HEK293 (cell line): ENCODE measurements at regions not wholly inside any gene's neighbourhood (a gene's known extent, or its start where the extent isn't known, plus 50 kb on each side); places are given as distances from the start of the nearest gene placed in this dataset.

Experiments
- CTCF ChIA-PET: fragments of 350-600 bp; formaldehyde crosslinking; extraction: SDS; loops from one replicate; lab custom pipeline; 2021; ENCODE audit warnings: antibody characterized with exemption; lab: Yijun Ruan, JAX
- POLR2A ChIA-PET: fragments of 300-600 bp; formaldehyde crosslinking; extraction: SDS; loops from one replicate; lab custom pipeline; 2020; ENCODE audit warnings: antibody characterized with exemption, inconsistent platforms; lab: Yijun Ruan, JAX
- H3K27ac ChIP-seq: fragments of 200-500 bp; sonication (Bioruptor generic); 2 replicates; pipeline ENCODE4 v1.5.1; 2014; ENCODE audit warnings: low read depth, low read length, control low read depth, inconsistent platforms; ENCODE audit errors: extremely low read depth
- H3K36me3 ChIP-seq, 2 experiments: fragments of 200-500 bp in 1 of 2; sonication (Bioruptor generic) in 1 of 2; 1 replicate in 1 of 2; 2 replicates in 1 of 2; pipeline ENCODE4 v1.5.1; 2014 to 2017; ENCODE audit warnings: inconsistent platforms in 2 of 2, low read length in 2 of 2; ENCODE audit not compliant: control insufficient read depth in 2 of 2, insufficient read depth in 1 of 2
- H3K4me1 ChIP-seq: fragments of 200-500 bp; sonication (Bioruptor generic); 2 replicates; pipeline ENCODE4 v1.5.1; 2014; ENCODE audit warnings: mild to moderate bottlenecking, low read length, inconsistent platforms; ENCODE audit not compliant: control insufficient read depth, insufficient read depth
- H3K4me3 ChIP-seq: 2 replicates; pipeline ENCODE4 v1.5.1; 2011; ENCODE audit warnings: low read depth, mild to moderate bottlenecking, control low read depth, low read length, moderate library complexity
- H3K9me3 ChIP-seq: fragments of 200-500 bp; sonication (Bioruptor generic); 2 replicates; pipeline ENCODE4 v1.5.1; 2014; ENCODE audit warnings: low read depth, low read length, inconsistent platforms; ENCODE audit not compliant: control insufficient read depth, insufficient read depth
- GLIS1 ChIP-seq: fragments of 450-650 bp; formaldehyde crosslinking; IDR thresholded peaks from 2 replicates; pipeline ENCODE4 v1.5.1; 2016; ENCODE audit warnings: missing biosample characterization, missing genetic modification characterization
- KLF1 ChIP-seq: fragments of 450-650 bp; formaldehyde crosslinking; IDR thresholded peaks from 2 replicates; pipeline ENCODE4 v1.5.1; 2016; ENCODE audit warnings: missing biosample characterization, missing genetic modification characterization
- KLF7 ChIP-seq: fragments of 450-650 bp; formaldehyde crosslinking; IDR thresholded peaks from 2 replicates; pipeline ENCODE4 v1.5.1; 2016; ENCODE audit warnings: missing biosample characterization, missing genetic modification characterization, borderline replicate concordance
- KLF9 ChIP-seq: fragments of 450-650 bp; formaldehyde crosslinking; IDR thresholded peaks from 2 replicates; pipeline ENCODE4 v1.5.1; 2016; ENCODE audit warnings: missing biosample characterization, missing genetic modification characterization, low read depth
- MZF1 ChIP-seq: fragments of 450-650 bp; formaldehyde crosslinking; IDR thresholded peaks from 2 replicates; pipeline ENCODE4 v1.5.1; 2017; ENCODE audit warnings: missing biosample characterization, missing genetic modification characterization, borderline replicate concordance
- REPIN1 ChIP-seq: fragments of 450-650 bp; formaldehyde crosslinking; IDR thresholded peaks from 2 replicates; pipeline ENCODE4 v1.5.1; 2017; ENCODE audit warnings: missing biosample characterization, missing genetic modification characterization, low read depth
- TRIM28 ChIP-seq: IDR thresholded peaks from 2 replicates; pipeline ENCODE4 v1.6.1; 2011; ENCODE audit warnings: low read length, control low read depth, borderline replicate concordance
- ZBTB21 ChIP-seq: fragments of 450-650 bp; formaldehyde crosslinking; IDR thresholded peaks from 2 replicates; pipeline ENCODE4 v1.5.1; 2017; ENCODE audit warnings: missing biosample characterization, missing genetic modification characterization
- ZFHX2 ChIP-seq: fragments of 450-650 bp; formaldehyde crosslinking; conservative IDR thresholded peaks from 2 replicates; pipeline ENCODE4 v1.5.1; 2016; ENCODE audit warnings: missing biosample characterization, missing genetic modification characterization
- ZFP41 ChIP-seq: fragments of 450-650 bp; formaldehyde crosslinking; IDR thresholded peaks from 2 replicates; pipeline ENCODE4 v1.5.1; 2016; ENCODE audit warnings: missing biosample characterization, missing genetic modification characterization, borderline replicate concordance
- ZNF140 ChIP-seq: fragments of 450-650 bp; formaldehyde crosslinking; IDR thresholded peaks from 2 replicates; pipeline ENCODE4 v1.5.1; 2016; ENCODE audit warnings: missing biosample characterization, missing genetic modification characterization
- ZNF155 ChIP-seq: fragments of 450-650 bp; formaldehyde crosslinking; IDR thresholded peaks from 2 replicates; pipeline ENCODE4 v1.5.1; 2016; ENCODE audit warnings: missing biosample characterization, missing genetic modification characterization
- ZNF175 ChIP-seq: fragments of 450-650 bp; formaldehyde crosslinking; IDR thresholded peaks from 2 replicates; pipeline ENCODE4 v1.5.1; 2016; ENCODE audit warnings: missing biosample characterization, missing genetic modification characterization
- ZNF214 ChIP-seq: fragments of 450-650 bp; formaldehyde crosslinking; IDR thresholded peaks from 2 replicates; pipeline ENCODE4 v1.5.1; 2017; ENCODE audit warnings: missing biosample characterization, mild to moderate bottlenecking, missing genetic modification characterization, borderline replicate concordance
- ZNF292 ChIP-seq: fragments of 450-650 bp; formaldehyde crosslinking; IDR thresholded peaks from 2 replicates; pipeline ENCODE4 v1.5.1; 2016; ENCODE audit warnings: low read depth, missing biosample characterization, missing genetic modification characterization, borderline replicate concordance
- ZNF302 ChIP-seq: fragments of 450-650 bp; formaldehyde crosslinking; IDR thresholded peaks from 2 replicates; pipeline ENCODE4 v1.5.1; 2016; ENCODE audit warnings: missing biosample characterization, missing genetic modification characterization, low read depth
- ZNF341 ChIP-seq: fragments of 450-650 bp; formaldehyde crosslinking; IDR thresholded peaks from 2 replicates; pipeline ENCODE4; 2016; ENCODE audit warnings: low read depth, missing biosample characterization, missing genetic modification characterization
- ZNF366 ChIP-seq: fragments of 450-650 bp; formaldehyde crosslinking; conservative IDR thresholded peaks from 2 replicates; pipeline ENCODE4 v1.5.1; 2016; ENCODE audit warnings: missing biosample characterization, missing genetic modification characterization
- ZNF394 ChIP-seq: fragments of 450-650 bp; formaldehyde crosslinking; IDR thresholded peaks from 2 replicates; pipeline ENCODE4 v1.5.1; 2016; ENCODE audit warnings: missing biosample characterization, missing genetic modification characterization, mild to moderate bottlenecking, moderate library complexity, borderline replicate concordance
- ZNF426 ChIP-seq: fragments of 450-650 bp; formaldehyde crosslinking; IDR thresholded peaks from 2 replicates; pipeline ENCODE4 v1.5.1; 2017; ENCODE audit warnings: missing biosample characterization, missing genetic modification characterization, mild to moderate bottlenecking, inconsistent platforms, moderate library complexity
- ZNF548 ChIP-seq: fragments of 450-650 bp; formaldehyde crosslinking; IDR thresholded peaks from 2 replicates; pipeline ENCODE4 v1.5.1; 2016; ENCODE audit warnings: missing biosample characterization, missing genetic modification characterization
- ZNF571 ChIP-seq: fragments of 450-650 bp; formaldehyde crosslinking; IDR thresholded peaks from 2 replicates; pipeline ENCODE4 v1.5.0; 2017; ENCODE audit warnings: missing biosample characterization, missing genetic modification characterization
- ZNF596 ChIP-seq: fragments of 450-650 bp; IDR thresholded peaks from 2 replicates; pipeline ENCODE4 v1.5.0; 2018; ENCODE audit warnings: missing biosample characterization, mild to moderate bottlenecking, missing genetic modification characterization, moderate library complexity
- ZNF677 ChIP-seq: fragments of 450-650 bp; IDR thresholded peaks from 2 replicates; pipeline ENCODE4 v1.5.0; 2018; ENCODE audit warnings: missing biosample characterization, mild to moderate bottlenecking, missing genetic modification characterization, moderate library complexity
- ZNF837 ChIP-seq: fragments of 450-650 bp; formaldehyde crosslinking; IDR thresholded peaks from 2 replicates; pipeline ENCODE4 v1.5.1; 2016; ENCODE audit warnings: missing biosample characterization, missing genetic modification characterization
- ZSCAN30 ChIP-seq: fragments of 450-650 bp; IDR thresholded peaks from 2 replicates; pipeline ENCODE4 v1.5.1; 2018; ENCODE audit warnings: missing biosample characterization, mild to moderate bottlenecking, missing genetic modification characterization, moderate library complexity
- TF ChIP-seq, protein P1 (sequence below): fragments of 450-650 bp; formaldehyde crosslinking; IDR thresholded peaks from 2 replicates; pipeline ENCODE4 v1.5.1; 2017; ENCODE audit warnings: missing biosample characterization, missing genetic modification characterization
- TF ChIP-seq, protein P2 (sequence below): fragments of 450-650 bp; formaldehyde crosslinking; IDR thresholded peaks from 2 replicates; pipeline ENCODE4 v1.5.1; 2016; ENCODE audit warnings: missing biosample characterization, missing genetic modification characterization, borderline replicate concordance
- TF ChIP-seq, protein P3 (sequence below): fragments of 450-650 bp; formaldehyde crosslinking; IDR thresholded peaks from 2 replicates; pipeline ENCODE4 v1.5.1; 2016; ENCODE audit warnings: missing biosample characterization, missing genetic modification characterization
- TF ChIP-seq, protein P4 (sequence below): fragments of 450-650 bp; formaldehyde crosslinking; IDR thresholded peaks from 2 replicates; pipeline ENCODE4 v1.5.1; 2016; ENCODE audit warnings: missing biosample characterization, missing genetic modification characterization
- TF ChIP-seq, protein P5 (sequence below): fragments of 450-650 bp; formaldehyde crosslinking; IDR thresholded peaks from 2 replicates; pipeline ENCODE4 v1.5.1; 2016; ENCODE audit warnings: missing biosample characterization, missing genetic modification characterization

DNA sequence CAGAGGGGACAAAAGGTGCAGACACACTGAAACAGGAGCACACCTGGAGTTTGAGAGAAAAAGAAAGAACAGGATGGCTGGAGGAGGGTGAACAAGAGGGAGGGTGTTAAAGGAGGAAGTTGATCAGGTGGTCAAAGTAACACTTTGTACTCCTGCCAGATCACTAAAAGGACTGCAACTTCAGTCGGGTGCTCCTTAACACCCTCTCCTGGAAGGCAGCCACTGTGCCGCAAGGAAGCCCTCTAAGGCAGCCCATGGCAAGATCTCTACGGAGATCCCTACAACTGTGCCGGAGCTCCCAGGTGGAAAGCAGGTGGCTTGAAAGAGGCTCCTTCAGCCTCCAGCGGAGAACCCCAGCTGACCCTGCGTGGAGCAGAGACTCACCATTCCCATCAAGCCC is 124.4 kb upstream of the MSX2 start (continued):
- TF ChIP-seq, protein P1, sequence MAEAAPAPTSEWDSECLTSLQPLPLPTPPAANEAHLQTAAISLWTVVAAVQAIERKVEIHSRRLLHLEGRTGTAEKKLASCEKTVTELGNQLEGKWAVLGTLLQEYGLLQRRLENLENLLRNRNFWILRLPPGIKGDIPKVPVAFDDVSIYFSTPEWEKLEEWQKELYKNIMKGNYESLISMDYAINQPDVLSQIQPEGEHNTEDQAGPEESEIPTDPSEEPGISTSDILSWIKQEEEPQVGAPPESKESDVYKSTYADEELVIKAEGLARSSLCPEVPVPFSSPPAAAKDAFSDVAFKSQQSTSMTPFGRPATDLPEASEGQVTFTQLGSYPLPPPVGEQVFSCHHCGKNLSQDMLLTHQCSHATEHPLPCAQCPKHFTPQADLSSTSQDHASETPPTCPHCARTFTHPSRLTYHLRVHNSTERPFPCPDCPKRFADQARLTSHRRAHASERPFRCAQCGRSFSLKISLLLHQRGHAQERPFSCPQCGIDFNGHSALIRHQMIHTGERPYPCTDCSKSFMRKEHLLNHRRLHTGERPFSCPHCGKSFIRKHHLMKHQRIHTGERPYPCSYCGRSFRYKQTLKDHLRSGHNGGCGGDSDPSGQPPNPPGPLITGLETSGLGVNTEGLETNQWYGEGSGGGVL (tag by site-specific recombination), result no peak
- no peak for TF ChIP-seq KLF9 (tag by site-specific recombination)
- peak; percentile 23; the same call in 1 of the 2 replicates for TF ChIP-seq GLIS1 (tag by site-specific recombination)
- TF ChIP-seq KLF1 (tag by site-specific recombination), result no peak
- TF ChIP-seq, protein P2, sequence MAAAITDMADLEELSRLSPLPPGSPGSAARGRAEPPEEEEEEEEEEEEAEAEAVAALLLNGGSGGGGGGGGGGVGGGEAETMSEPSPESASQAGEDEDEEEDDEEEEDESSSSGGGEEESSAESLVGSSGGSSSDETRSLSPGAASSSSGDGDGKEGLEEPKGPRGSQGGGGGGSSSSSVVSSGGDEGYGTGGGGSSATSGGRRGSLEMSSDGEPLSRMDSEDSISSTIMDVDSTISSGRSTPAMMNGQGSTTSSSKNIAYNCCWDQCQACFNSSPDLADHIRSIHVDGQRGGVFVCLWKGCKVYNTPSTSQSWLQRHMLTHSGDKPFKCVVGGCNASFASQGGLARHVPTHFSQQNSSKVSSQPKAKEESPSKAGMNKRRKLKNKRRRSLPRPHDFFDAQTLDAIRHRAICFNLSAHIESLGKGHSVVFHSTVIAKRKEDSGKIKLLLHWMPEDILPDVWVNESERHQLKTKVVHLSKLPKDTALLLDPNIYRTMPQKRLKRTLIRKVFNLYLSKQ (tag by site-specific recombination), result no peak
- no peak for TF ChIP-seq ZNF175 (tag by site-specific recombination)
- TF ChIP-seq TRIM28, result 0 out of 2 replicates have a peak, but pooled peaks have one; percentile 67
- TF ChIP-seq, protein P3, sequence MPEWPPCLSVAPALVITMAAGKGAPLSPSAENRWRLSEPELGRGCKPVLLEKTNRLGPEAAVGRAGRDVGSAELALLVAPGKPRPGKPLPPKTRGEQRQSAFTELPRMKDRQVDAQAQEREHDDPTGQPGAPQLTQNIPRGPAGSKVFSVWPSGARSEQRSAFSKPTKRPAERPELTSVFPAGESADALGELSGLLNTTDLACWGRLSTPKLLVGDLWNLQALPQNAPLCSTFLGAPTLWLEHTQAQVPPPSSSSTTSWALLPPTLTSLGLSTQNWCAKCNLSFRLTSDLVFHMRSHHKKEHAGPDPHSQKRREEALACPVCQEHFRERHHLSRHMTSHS (tag by site-specific recombination), result no peak
- TF ChIP-seq ZNF596, result no peak
- no peak for TF ChIP-seq ZBTB21 (tag by site-specific recombination)
- TF ChIP-seq ZNF571 (tag by site-specific recombination), result no peak
- no peak for TF ChIP-seq ZFP41 (tag by site-specific recombination)
- no peak for TF ChIP-seq ZNF155 (tag by site-specific recombination)
- TF ChIP-seq MZF1, result no peak
- TF ChIP-seq ZNF548 (tag by site-specific recombination), result no peak
- peak; percentile 57 for TF ChIP-seq ZNF366 (tag by site-specific recombination)
- TF ChIP-seq ZFHX2, result no peak
- no peak for TF ChIP-seq ZNF292 (tag by site-specific recombination)
- TF ChIP-seq ZNF394, result peak; percentile 11; the same call in 1 of the 2 replicates
- no peak for TF ChIP-seq ZNF677 (tag by site-specific recombination)
- no peak for TF ChIP-seq ZNF837

DNA sequence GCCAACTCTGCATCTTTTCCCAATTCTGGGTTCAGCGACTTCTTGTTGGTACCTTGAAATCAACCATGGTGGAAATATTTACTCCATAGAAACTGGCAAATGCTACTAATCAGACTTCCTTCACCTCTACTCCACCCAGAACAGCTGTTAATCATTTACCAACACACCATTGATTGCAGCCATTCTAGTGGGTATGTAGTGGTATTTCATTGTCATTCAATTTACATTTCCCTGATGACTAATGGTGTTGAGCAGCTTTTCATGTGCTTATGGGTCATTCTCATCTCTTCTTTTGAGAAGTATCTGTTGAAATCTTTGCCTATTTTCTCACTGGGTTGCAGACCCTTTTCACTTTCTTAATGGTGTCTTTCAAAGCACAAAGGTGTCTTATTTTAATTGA is 122.4 kb upstream of the MSX2 start:
- Histone ChIP-seq H3K27ac (no peak overlapping the region), H3K36me3 (no peaks in the 10 kb centered on the region), H3K4me1 (peaks cover 8% of the 10 kb centered on the region), H3K9me3 (no peaks in the 10 kb centered on the region), H3K4me3 (no peak overlapping the region)
- POLR2A ChIA-PET, result no interaction called here
- CTCF ChIA-PET, result interaction anchor here (0.8 kb wide), 1 partner anchor 85 kb away, joined by 4 read pairs; no protein-coding TSS in a partner anchor
- TF ChIP-seq, protein P4, sequence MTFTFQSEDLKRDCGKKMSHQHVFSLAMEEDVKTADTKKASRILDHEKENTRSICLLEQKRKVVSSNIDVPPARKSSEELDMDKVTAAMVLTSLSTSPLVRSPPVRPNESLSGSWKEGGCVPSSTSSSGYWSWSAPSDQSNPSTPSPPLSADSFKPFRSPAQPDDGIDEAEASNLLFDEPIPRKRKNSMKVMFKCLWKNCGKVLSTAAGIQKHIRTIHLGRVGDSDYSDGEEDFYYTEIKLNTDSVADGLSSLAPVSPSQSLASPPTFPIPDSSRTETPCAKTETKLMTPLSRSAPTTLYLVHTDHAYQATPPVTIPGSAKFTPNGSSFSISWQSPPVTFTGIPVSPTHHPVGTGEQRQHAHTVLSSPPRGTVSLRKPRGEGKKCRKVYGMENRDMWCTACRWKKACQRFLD, result no peak
- TF ChIP-seq ZNF341 (tag by site-specific recombination) (no peak), ZNF426 (no peak), ZNF214 (tag by site-specific recombination) (no peak), ZNF302 (no peak), KLF7 (tag by site-specific recombination) (no peak), ZNF140 (tag by site-specific recombination) (no peak), REPIN1 (tag by site-specific recombination) (no peak), ZSCAN30 (no peak)
- TF ChIP-seq, protein P5, sequence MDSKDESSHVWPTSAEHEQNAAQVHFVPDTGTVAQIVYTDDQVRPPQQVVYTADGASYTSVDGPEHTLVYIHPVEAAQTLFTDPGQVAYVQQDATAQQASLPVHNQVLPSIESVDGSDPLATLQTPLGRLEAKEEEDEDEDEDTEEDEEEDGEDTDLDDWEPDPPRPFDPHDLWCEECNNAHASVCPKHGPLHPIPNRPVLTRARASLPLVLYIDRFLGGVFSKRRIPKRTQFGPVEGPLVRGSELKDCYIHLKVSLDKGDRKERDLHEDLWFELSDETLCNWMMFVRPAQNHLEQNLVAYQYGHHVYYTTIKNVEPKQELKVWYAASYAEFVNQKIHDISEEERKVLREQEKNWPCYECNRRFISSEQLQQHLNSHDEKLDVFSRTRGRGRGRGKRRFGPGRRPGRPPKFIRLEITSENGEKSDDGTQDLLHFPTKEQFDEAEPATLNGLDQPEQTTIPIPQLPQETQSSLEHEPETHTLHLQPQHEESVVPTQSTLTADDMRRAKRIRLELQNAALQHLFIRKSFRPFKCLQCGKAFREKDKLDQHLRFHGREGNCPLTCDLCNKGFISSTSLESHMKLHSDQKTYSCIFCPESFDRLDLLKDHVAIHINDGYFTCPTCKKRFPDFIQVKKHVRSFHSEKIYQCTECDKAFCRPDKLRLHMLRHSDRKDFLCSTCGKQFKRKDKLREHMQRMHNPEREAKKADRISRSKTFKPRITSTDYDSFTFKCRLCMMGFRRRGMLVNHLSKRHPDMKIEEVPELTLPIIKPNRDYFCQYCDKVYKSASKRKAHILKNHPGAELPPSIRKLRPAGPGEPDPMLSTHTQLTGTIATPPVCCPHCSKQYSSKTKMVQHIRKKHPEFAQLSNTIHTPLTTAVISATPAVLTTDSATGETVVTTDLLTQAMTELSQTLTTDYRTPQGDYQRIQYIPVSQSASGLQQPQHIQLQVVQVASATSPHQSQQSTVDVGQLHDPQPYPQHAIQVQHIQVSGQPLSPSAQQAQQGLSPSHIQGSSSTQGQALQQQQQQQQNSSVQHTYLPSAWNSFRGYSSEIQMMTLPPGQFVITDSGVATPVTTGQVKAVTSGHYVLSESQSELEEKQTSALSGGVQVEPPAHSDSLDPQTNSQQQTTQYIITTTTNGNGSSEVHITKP (tag by site-specific recombination), result no peak
